ENCODE measurements at regions not wholly inside any gene's neighbourhood (a gene's known extent, or its start where the extent isn't known, plus 50 kb on each side); places are given as distances from the start of the nearest gene placed in this dataset.
A peak's percentile ranks its signal among the peaks of the same experiment; 100 is the strongest.

DNA sequence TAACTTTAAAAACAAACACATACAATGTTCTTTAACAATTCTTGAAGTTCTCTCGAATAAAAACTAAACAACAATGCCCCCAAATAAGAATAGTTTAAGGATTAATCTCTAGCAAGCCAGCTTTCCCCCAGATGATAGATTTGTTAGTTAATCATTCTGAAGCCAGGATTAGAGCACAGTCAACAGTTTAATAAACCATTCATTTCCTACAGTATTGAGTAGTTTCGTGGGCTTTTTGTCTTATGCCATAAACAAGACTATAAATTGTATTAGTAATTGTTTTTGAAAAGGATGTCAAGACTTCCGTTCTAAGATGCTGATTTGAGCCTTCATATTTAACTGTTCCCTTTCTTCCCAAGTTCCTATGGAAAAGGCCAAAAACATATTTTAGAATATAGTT, 136.6 kb downstream of the PIK3R1 start:
- Mint-ChIP-seq H3K27me3 (ENCODE audit: insufficient read depth) (no peaks in the 10 kb centered on the region), H3K36me3 (ENCODE audit: low read depth) (no peaks in the 10 kb centered on the region), H3K9me3 (peaks cover 5% of the 10 kb centered on the region), H3K4me3 (no peak overlapping the region), H3K27ac (no peak overlapping the region), H3K4me1 (ENCODE audit: low read depth) (peaks cover 9% of the 10 kb centered on the region)
- intact Hi-C loops (cut with micrococcal nuclease), result no loop called here
- no peak for DNase-seq (ENCODE audit: low spot score)

DNA sequence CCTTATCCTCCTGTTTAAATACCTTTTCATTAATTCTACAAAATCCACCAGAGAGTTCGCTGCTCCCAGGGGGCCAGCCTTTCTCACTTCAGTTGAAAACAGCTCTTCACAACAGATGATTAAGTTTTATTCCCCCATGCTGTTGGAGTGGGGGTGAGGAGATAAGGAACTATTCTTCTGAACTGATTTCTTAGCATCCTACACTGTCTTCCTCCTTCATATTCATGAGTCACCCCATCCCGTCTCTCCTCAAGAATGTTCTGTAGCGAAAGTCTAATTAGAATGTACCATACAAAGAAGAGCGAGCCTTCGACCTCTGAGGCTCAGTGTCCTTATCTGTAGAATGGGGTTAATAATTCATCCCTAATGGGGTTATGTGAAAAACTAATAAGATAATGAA, 138.0 kb downstream of the PIK3R1 start:
- H3K9me3 Mint-ChIP-seq, result no peaks in the 10 kb centered on the region
- H3K27me3 Mint-ChIP-seq (ENCODE audit: insufficient read depth), result no peaks in the 10 kb centered on the region
- intact Hi-C loops (cut with micrococcal nuclease), result no loop called here
- H3K36me3 Mint-ChIP-seq (ENCODE audit: low read depth), result no peaks in the 10 kb centered on the region
- no peak overlapping the region for H3K27ac Mint-ChIP-seq
- no peak overlapping the region for H3K4me3 Mint-ChIP-seq
- no peak for DNase-seq (ENCODE audit: low spot score)
- peaks cover 5% of the 10 kb centered on the region for H3K4me1 Mint-ChIP-seq (ENCODE audit: low read depth)

DNA sequence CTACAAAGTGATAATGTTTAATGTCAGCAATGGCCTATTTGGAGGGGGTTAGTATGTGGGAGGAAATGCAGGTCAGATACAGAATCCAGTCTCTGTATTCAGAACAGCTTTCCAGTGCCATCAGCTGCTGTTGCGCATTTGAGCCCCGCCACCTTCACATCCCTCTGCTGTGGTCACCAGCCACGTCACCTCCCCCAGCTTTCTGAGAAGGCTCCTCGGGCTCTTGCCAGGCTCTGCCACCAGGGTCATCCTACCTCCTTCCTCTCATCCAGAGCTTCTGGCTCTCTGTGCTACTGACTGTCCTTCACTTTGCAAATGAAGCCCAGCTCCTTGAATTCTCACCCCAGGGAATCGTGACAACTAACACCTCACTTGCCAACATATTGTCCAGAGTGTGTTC, 138.8 kb downstream of the PIK3R1 start:
- Mint-ChIP-seq H3K4me3 (no peak overlapping the region), H3K36me3 (ENCODE audit: low read depth) (no peaks in the 10 kb centered on the region), H3K9me3 (no peaks in the 10 kb centered on the region), H3K4me1 (ENCODE audit: low read depth) (peaks cover 5% of the 10 kb centered on the region), H3K27me3 (ENCODE audit: insufficient read depth) (no peaks in the 10 kb centered on the region), H3K27ac (no peak overlapping the region)
- DNase-seq (ENCODE audit: low spot score), result no peak
- intact Hi-C loops (cut with micrococcal nuclease), result no loop called here

DNA sequence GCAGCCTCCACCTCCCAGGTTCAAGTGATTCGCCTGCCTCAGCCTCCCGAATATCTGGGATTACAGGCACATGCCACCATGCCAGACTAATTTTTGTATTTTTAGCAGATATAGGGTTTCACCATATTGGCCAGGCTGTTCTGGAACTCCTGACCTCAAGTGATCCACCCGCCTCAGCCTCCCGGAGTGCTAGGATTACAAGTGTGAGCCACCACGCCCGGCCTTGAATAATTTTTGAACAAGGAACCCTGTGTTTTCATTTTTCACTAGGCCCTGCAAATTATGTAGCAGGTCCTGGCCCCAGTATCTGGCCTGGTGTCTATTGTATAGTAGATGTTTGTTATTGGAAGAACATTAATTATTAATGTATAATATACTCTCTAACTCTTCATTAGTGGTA, 140.7 kb downstream of the PIK3R1 start:
- no peak overlapping the region for H3K27ac Mint-ChIP-seq
- H3K36me3 Mint-ChIP-seq (ENCODE audit: low read depth), result no peaks in the 10 kb centered on the region
- intact Hi-C loops (cut with micrococcal nuclease), result no loop called here
- H3K4me3 Mint-ChIP-seq, result no peak overlapping the region
- no peak for DNase-seq (ENCODE audit: low spot score)
- peaks cover 10% of the 10 kb centered on the region for H3K4me1 Mint-ChIP-seq (ENCODE audit: low read depth)
- H3K27me3 Mint-ChIP-seq (ENCODE audit: insufficient read depth), result peaks cover 7% of the 10 kb centered on the region
- no peaks in the 10 kb centered on the region for H3K9me3 Mint-ChIP-seq

DNA sequence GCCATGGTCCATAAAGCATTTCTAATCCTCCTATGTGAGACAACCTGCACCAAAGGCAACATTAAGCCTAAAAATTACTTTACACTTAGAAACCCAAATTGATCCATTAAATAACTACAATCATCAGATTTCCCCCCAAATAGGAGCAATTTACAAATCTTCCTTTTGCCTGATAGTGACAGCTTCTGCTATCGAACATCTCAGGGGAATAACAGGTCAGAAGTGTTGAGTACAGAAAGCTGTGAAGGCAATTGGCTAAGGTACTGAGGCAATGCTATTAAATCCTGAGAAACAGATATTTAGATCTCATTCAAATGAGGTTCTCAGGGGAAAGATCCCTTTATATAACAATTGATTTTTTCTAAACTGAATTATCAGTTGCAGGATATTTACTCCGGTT, 141.1 kb downstream of the PIK3R1 start:
- Mint-ChIP-seq H3K36me3 (ENCODE audit: low read depth) (no peaks in the 10 kb centered on the region), H3K4me3 (no peak overlapping the region)
- no peak for DNase-seq (ENCODE audit: low spot score)

DNA sequence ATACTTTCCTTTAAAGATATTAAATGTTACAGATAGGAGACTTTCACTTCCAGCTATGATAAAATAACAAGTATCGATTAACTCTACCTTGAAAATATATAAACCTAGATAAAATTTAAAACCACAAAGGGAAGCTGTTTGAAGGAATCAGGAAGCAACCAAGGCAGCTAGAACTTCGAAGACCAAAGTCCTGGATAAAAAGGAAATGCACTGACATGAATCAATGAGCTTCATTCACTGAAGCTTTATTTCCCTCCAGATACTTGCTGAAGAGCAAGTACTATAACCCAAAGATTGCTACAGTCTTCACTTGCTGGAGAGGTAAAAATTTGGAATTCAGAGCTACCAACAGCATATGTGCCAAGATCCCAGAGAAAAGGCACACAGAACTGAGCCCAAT, 144.1 kb downstream of the PIK3R1 start:
- H3K27me3 Mint-ChIP-seq (ENCODE audit: insufficient read depth), result peaks cover 19% of the 10 kb centered on the region
- H3K4me1 Mint-ChIP-seq (ENCODE audit: low read depth), result peaks cover 5% of the 10 kb centered on the region
- no peaks in the 10 kb centered on the region for H3K9me3 Mint-ChIP-seq
- no peak for DNase-seq (ENCODE audit: low spot score)
- intact Hi-C loops (cut with micrococcal nuclease), result no loop called here
- no peak overlapping the region for H3K27ac Mint-ChIP-seq
- H3K36me3 Mint-ChIP-seq (ENCODE audit: low read depth), result peaks cover 3% of the 10 kb centered on the region
- H3K4me3 Mint-ChIP-seq, result no peak overlapping the region

More for the DNA sequence above, 141.1 kb downstream of the PIK3R1 start:
- peaks cover 8% of the 10 kb centered on the region for H3K27me3 Mint-ChIP-seq (ENCODE audit: insufficient read depth)
- peaks cover 10% of the 10 kb centered on the region for H3K4me1 Mint-ChIP-seq (ENCODE audit: low read depth)
- no peak overlapping the region for H3K27ac Mint-ChIP-seq
- H3K9me3 Mint-ChIP-seq, result no peaks in the 10 kb centered on the region
- intact Hi-C loops (cut with micrococcal nuclease), result no loop called here

DNA sequence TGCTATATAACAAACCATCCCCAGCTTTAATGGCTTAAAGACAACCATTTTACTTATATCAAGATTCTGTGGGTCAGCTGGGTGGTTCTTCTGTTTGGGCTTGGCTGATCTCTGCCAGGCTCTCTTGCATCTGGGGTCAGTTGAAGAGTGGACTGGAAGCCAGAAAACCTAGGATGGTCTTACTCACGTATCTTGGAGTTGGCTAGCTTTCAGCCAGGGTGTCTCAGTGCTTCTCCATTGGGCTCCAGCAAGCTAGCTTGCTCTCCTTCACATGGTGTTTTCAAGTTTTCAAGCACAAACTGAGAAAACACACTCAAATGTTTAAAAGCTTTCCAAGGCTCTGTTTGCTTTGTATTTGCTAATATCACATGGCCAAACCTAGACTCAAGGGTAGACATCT, 146.8 kb downstream of the PIK3R1 start:
- H3K9me3 Mint-ChIP-seq, result peaks cover 4% of the 10 kb centered on the region
- intact Hi-C loops (cut with micrococcal nuclease), result no loop called here
- DNase-seq (ENCODE audit: low spot score), result no peak
- H3K4me1 Mint-ChIP-seq (ENCODE audit: low read depth), result peaks cover 16% of the 10 kb centered on the region
- H3K36me3 Mint-ChIP-seq (ENCODE audit: low read depth), result peaks cover 4% of the 10 kb centered on the region
- peaks cover 19% of the 10 kb centered on the region for H3K27me3 Mint-ChIP-seq (ENCODE audit: insufficient read depth)
- no peak overlapping the region for H3K4me3 Mint-ChIP-seq
- H3K27ac Mint-ChIP-seq, result no peak overlapping the region

DNA sequence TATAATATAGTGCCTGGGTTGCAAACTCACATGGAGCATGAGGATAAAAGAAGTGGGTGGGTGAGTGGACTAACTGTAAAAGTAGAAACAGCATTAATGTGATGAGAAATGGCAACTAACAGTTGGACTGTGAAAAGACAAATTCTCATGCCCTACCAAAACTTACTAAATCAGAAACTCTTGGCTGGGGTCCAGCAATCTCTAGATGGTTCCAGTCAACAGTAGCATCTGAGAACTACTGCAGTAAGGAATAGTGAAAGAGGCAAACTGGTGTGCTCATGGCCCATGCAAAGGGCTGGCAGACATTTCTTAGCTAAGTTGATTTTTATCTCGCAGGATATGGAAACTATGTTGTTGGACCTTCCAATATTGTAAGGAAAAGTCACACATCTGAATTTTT, 150.3 kb downstream of the PIK3R1 start:
- Mint-ChIP-seq H3K9me3 (peaks cover 4% of the 10 kb centered on the region), H3K4me3 (no peak overlapping the region), H3K27ac (no peak overlapping the region), H3K36me3 (ENCODE audit: low read depth) (peaks cover 6% of the 10 kb centered on the region), H3K4me1 (ENCODE audit: low read depth) (peaks cover 45% of the 10 kb centered on the region), H3K27me3 (ENCODE audit: insufficient read depth) (peaks cover 15% of the 10 kb centered on the region)
- no peak for DNase-seq (ENCODE audit: low spot score)
- intact Hi-C loops (cut with micrococcal nuclease), result loop anchor here (5.0 kb wide), 3 partner anchors 41 to 79 kb away; no protein-coding TSS in a partner anchor

DNA sequence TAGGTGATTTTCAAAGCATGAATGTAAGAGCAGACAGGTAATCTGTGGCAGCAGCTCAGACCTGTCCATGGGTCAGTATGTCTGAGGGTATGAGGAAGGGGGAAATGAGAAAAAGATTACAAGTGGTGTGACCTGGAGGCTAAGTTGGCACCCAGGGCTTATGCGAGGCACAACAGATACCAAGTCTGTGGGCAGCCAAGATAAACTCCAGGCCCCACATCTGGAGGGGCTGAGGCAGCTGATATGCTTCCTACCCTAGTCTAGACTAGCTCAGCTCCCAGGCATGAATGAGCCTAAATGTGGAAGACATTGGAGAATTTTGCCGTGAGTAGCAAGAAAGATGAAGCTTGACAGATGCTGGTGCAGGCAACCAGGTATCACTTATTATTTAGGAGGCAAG, 151.7 kb downstream of the PIK3R1 start:
- Mint-ChIP-seq H3K4me3 (no peak overlapping the region), H3K9me3 (peaks cover 4% of the 10 kb centered on the region), H3K27ac (no peak overlapping the region), H3K36me3 (ENCODE audit: low read depth) (peaks cover 6% of the 10 kb centered on the region), H3K4me1 (ENCODE audit: low read depth) (peaks cover 59% of the 10 kb centered on the region), H3K27me3 (ENCODE audit: insufficient read depth) (peaks cover 11% of the 10 kb centered on the region)
- intact Hi-C loops (cut with micrococcal nuclease), result loop anchor here (5.0 kb wide), 3 partner anchors 40 to 80 kb away; no protein-coding TSS in a partner anchor
- no peak for DNase-seq (ENCODE audit: low spot score)

DNA sequence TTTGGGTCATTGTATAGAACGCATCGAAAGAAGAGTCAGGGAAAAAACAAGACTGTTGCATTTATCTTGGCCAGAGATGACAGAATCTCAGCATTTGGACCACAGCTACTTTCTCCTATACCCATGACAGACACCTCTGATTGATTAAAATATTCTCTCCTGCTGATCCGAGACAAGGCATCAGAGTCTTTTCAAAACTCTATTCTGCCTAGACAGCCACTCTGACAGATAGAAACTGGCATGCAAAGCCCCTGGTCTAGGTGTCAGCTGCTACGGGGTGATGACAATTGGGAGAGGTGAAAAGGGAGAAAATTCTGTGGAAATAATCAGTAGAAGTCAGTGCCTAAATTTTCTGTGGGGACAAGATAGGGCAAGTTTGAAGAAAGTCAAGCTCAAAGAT, 152.2 kb downstream of the PIK3R1 start:
- Mint-ChIP-seq H3K27ac (no peak overlapping the region), H3K36me3 (ENCODE audit: low read depth) (peaks cover 7% of the 10 kb centered on the region), H3K9me3 (peaks cover 4% of the 10 kb centered on the region), H3K27me3 (ENCODE audit: insufficient read depth) (peaks cover 7% of the 10 kb centered on the region), H3K4me3 (no peak overlapping the region), H3K4me1 (ENCODE audit: low read depth) (peaks cover 61% of the 10 kb centered on the region)
- DNase-seq (ENCODE audit: low spot score), result no peak
- intact Hi-C loops (cut with micrococcal nuclease), result loop anchor here (2.0 to 5.0 kb wide), 5 partner anchors 15 to 97 kb away; no protein-coding TSS in a partner anchor

DNA sequence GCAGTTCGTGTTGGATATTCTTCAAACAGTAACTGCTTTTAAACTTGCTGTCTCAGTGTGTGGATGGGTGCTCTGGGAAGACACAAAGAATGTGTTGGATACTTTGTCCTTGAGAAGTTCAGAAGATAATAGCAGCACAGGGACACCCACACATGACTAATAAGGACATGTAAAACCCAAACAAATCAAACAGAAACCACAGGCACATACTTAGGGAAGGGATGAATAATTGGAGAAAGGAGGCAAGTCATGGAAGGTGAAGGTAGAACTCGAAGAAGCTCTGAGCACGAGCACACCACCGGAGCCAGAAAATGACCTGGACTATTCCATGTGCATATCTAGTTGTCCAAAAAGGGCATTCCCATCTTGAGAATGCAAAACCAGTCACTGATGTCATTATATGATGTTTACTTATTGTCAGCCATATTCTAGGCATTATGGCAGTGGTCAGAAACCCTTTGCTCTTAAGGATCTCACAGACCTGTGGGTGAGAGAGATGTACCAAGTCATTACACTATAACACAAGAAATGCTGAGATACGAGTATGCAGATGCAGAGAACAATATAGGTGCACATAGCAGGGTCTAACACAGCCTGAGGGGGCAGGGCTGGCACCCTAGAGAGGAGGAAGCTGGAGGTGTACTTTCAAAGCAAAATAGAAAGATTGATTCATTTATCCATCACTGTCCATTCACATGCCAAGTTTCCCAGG, 152.9 kb downstream of the PIK3R1 start:
- Mint-ChIP-seq H3K4me1 (ENCODE audit: low read depth) (peaks cover 61% of the 10 kb centered on the region), H3K27ac (peak overlapping the region; percentile 81), H3K27me3 (ENCODE audit: insufficient read depth) (peaks cover 7% of the 10 kb centered on the region), H3K9me3 (peaks cover 4% of the 10 kb centered on the region), H3K4me3 (peak overlapping the region; percentile 70), H3K36me3 (ENCODE audit: low read depth) (peaks cover 8% of the 10 kb centered on the region)
- intact Hi-C loops (cut with micrococcal nuclease), result loop anchor here (1.0 to 5.0 kb wide), 9 partner anchors 10 to 96 kb away; no protein-coding TSS in a partner anchor
- no peak for DNase-seq (ENCODE audit: low spot score)

DNA sequence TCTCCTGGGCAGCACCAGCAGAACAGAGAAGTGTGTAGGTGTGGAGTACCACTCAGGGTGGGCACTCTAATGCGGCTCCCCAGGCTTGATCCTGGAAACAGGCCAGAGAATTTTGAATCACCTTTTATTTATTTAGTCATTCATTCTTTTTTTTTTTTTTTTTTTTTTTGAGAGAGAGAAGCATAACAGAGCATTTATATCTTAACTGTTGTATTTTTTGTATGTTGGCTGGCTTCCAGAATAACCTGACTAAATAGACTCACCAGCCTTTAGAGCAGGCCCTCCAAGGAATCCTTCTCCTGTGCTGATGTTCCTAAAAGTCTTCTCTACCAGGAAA, 153.4 kb downstream of the PIK3R1 start:
- Mint-ChIP-seq H3K27me3 (ENCODE audit: insufficient read depth) (peaks cover 6% of the 10 kb centered on the region), H3K27ac (peak overlapping the region; percentile 81), H3K36me3 (ENCODE audit: low read depth) (peaks cover 7% of the 10 kb centered on the region), H3K4me1 (ENCODE audit: low read depth) (peaks cover 61% of the 10 kb centered on the region), H3K4me3 (peak overlapping the region; percentile 70), H3K9me3 (peaks cover 4% of the 10 kb centered on the region)
- intact Hi-C loops (cut with micrococcal nuclease), result loop anchor here (1.0 to 5.0 kb wide), 9 partner anchors 9 to 96 kb away; no protein-coding TSS in a partner anchor
- DNase-seq (ENCODE audit: low spot score), result no peak

DNA sequence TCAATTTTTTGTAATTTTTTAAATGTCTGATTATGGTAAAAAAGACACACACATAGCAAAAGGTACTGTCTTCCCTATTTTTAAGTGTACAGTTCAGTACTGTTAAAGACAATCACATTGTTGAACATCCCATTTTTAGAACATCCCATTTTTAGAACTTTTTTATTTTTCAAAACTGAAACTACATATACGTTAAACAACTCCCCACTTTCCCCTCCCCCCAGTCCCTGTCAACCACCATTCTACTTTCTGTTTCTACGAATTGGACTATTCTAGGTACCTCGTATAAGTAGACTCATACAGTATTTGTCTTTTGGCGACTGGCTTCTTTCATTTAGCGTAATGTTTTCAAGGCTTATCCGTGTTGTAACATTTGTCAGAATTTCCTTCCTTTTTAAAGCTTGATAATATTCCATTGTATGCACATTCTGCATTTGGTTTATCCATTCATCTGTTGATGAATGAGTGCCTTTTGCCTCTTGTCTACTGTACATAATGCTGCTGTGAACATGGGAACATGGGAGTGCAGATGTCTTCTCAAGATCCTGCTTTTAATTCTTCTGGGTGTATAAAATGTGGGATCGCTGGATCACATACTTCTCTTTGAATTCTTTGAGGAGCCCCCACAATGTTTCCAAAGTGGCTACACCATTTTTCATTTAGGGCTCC, 154.0 kb downstream of the PIK3R1 start:
- DNase-seq (ENCODE audit: low spot score), result peak; percentile 48
- intact Hi-C loops (cut with micrococcal nuclease), result loop anchor here (1.0 to 5.0 kb wide), 9 partner anchors 9 to 95 kb away; no protein-coding TSS in a partner anchor
- Mint-ChIP-seq H3K27me3 (ENCODE audit: insufficient read depth) (peaks cover 1% of the 10 kb centered on the region), H3K27ac (peak overlapping the region; percentile 79), H3K4me1 (ENCODE audit: low read depth) (peaks cover 61% of the 10 kb centered on the region), H3K36me3 (ENCODE audit: low read depth) (peaks cover 7% of the 10 kb centered on the region), H3K4me3 (peak overlapping the region; percentile 46), H3K9me3 (peaks cover 4% of the 10 kb centered on the region)
